ENCODE measurements at regions not wholly inside any gene's neighbourhood (a gene's known extent, or its start where the extent isn't known, plus 50 kb on each side); places are given as distances from the start of the nearest gene placed in this dataset.

DNA sequence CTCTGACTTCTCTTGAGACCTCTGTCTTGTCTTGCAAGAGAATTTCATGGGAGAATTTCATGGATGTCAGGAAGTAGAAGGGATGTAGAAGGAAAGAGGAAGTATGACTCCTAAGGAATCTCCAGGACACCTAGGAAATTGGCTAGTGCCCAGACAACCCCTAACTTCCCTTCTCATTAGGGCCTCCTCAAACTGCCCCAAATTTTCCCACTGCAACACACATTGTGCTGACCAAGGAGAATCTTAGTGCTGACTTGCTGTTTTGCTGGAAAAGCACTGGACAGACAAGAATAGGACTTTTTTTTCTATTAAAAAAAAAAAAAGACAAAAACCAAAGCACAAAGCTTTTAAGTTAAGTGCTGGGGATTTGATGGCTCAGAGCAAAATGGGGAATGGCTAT lies 236.1 kb upstream of the CADM1 start:
- TF ChIP-seq, protein P1, sequence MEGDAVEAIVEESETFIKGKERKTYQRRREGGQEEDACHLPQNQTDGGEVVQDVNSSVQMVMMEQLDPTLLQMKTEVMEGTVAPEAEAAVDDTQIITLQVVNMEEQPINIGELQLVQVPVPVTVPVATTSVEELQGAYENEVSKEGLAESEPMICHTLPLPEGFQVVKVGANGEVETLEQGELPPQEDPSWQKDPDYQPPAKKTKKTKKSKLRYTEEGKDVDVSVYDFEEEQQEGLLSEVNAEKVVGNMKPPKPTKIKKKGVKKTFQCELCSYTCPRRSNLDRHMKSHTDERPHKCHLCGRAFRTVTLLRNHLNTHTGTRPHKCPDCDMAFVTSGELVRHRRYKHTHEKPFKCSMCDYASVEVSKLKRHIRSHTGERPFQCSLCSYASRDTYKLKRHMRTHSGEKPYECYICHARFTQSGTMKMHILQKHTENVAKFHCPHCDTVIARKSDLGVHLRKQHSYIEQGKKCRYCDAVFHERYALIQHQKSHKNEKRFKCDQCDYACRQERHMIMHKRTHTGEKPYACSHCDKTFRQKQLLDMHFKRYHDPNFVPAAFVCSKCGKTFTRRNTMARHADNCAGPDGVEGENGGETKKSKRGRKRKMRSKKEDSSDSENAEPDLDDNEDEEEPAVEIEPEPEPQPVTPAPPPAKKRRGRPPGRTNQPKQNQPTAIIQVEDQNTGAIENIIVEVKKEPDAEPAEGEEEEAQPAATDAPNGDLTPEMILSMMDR (IDR thresholded peaks at IDR 0.05): no peak
- TF ChIP-seq POLR2A (IDR thresholded peaks at IDR 0.05): no peak

All from esophagus squamous epithelium (tissue), 4 donors.